H1 (cell line): ENCODE measurements at regions not wholly inside any gene's neighbourhood (a gene's known extent, or its start where the extent isn't known, plus 50 kb on each side); places are given as distances from the start of the nearest gene placed in this dataset.
A peak's percentile ranks its signal among the peaks of the same experiment; 100 is the strongest.

Source experiments
- CTCF ChIA-PET: fragments of 300-600 bp; sonication (Branson Sonifier 250); formaldehyde crosslinking; loops from one replicate; lab custom pipeline; 2021; ENCODE audit not compliant: partially characterized antibody; lab: Charles Lee
- POLR2A ChIA-PET: fragments of 300-600 bp; sonication (Branson Sonifier 250); formaldehyde crosslinking; loops from one replicate; lab custom pipeline; 2021; ENCODE audit warnings: inconsistent platforms; ENCODE audit not compliant: partially characterized antibody; lab: Charles Lee
- DNase-seq, 2 experiments: peaks; one replicate each; pipeline versions ENCODE4 v3.0.0 to v3.0.0-alpha.2; 2010 to 2022; ENCODE audit warnings: low spot score in 2 of 2, low read depth in 1 of 2, mixed read lengths in 1 of 2
- FAIRE-seq: peaks from 2 replicates; lab custom pipeline; 2011; peaks lifted over from hg19 to GRCh38; lab: Jason Lieb, UNC
- H2AFZ ChIP-seq: 2 replicates; pipeline ENCODE4 v1.8.1; 2012; ENCODE audit warnings: low read length, inconsistent platforms
- H2AK5ac ChIP-seq: 2 replicates; pipeline ENCODE4 v1.6.1; 2013; ENCODE audit warnings: low read depth, low read length
- H2BK120ac ChIP-seq: replicated peaks from 2 replicates; pipeline ENCODE3; 2013; ENCODE audit warnings: low read depth, low read length, inconsistent platforms
- H2BK12ac ChIP-seq: 2 replicates; pipeline ENCODE4 v1.6.1; 2013; ENCODE audit warnings: low read depth, low read length
- H2BK15ac ChIP-seq: 2 replicates; pipeline ENCODE4 v1.6.1; 2013; ENCODE audit warnings: low read length
- H2BK20ac ChIP-seq: 2 replicates; pipeline ENCODE4 v1.6.1; 2013; ENCODE audit warnings: low read length
- H2BK5ac ChIP-seq: 2 replicates; pipeline ENCODE4 v1.6.1; 2013; ENCODE audit warnings: low read depth, low read length
- H3K14ac ChIP-seq: 2 replicates; pipeline ENCODE4 v1.6.1; 2013; ENCODE audit warnings: inconsistent platforms; ENCODE audit not compliant: insufficient read length
- H3K18ac ChIP-seq: 2 replicates; pipeline ENCODE4 v1.6.1; 2013; ENCODE audit warnings: low read length; ENCODE audit errors: extremely low read depth
- H3K23ac ChIP-seq: 2 replicates; pipeline ENCODE4 v1.6.1; 2013; ENCODE audit warnings: inconsistent platforms; ENCODE audit not compliant: insufficient read length
- H3K23me2 ChIP-seq: 2 replicates; pipeline ENCODE4 v1.6.1; 2013; ENCODE audit warnings: low read depth, low read length
- H3K27ac ChIP-seq: 2 replicates; pipeline ENCODE4 v1.6.1; 2011; ENCODE audit warnings: low read depth, low read length, inconsistent platforms
- H3K27me3 ChIP-seq, 4 experiments: replicated peaks in 1 of 4; 1 replicate in 1 of 4; 2 replicates in 3 of 4; pipeline versions ENCODE4 v1.6.1 to v1.8.1; 2011 to 2013; ENCODE audit warnings: low read length in 3 of 4, mild to moderate bottlenecking in 3 of 4, inconsistent platforms in 2 of 4, mixed read lengths in 2 of 4, moderate library complexity in 1 of 4; ENCODE audit not compliant: control insufficient read depth in 3 of 4, insufficient read depth in 3 of 4; ENCODE audit errors: extremely low read depth in 1 of 4
- H3K36me3 ChIP-seq, 4 experiments: 2 replicates each; pipeline versions ENCODE4 v1.6.1 to v1.8.1; 2011 to 2013; ENCODE audit warnings: mild to moderate bottlenecking in 4 of 4, low read length in 3 of 4, moderate library complexity in 2 of 4, control low read depth in 1 of 4, inconsistent platforms in 1 of 4; ENCODE audit not compliant: insufficient read depth in 4 of 4, control insufficient read depth in 2 of 4
- H3K4ac ChIP-seq: replicated peaks from 2 replicates; pipeline ENCODE3; 2013; ENCODE audit warnings: low read length, low read depth, mixed read lengths, inconsistent platforms; ENCODE audit not compliant: insufficient read length
- H3K4me1 ChIP-seq, 4 experiments: replicated peaks in 1 of 4; 1 replicate in 1 of 4; 2 replicates in 3 of 4; pipeline versions ENCODE4 v1.6.1 to v1.8.1; 2011 to 2013; ENCODE audit warnings: low read length in 3 of 4, inconsistent platforms in 2 of 4, mixed read lengths in 1 of 4; ENCODE audit not compliant: insufficient read depth in 4 of 4, control insufficient read depth in 3 of 4
- H3K4me2 ChIP-seq, 2 experiments: 2 replicates each; pipeline versions ENCODE4 v1.6.1 to v1.8.1; 2011 to 2013; ENCODE audit warnings: low read depth in 2 of 2, low read length in 2 of 2, control low read depth in 1 of 2, inconsistent platforms in 1 of 2, mild to moderate bottlenecking in 1 of 2; ENCODE audit not compliant: insufficient read depth in 1 of 2
- H3K4me3 ChIP-seq, 4 experiments: fragments of 200-600, 300-600 bp in 1 of 4; sonication (generic), shearing (Covaris generic), sonication (Bioruptor Twin) in 1 of 4; 2 replicates each; pipeline versions ENCODE4 v1.5.1 to v1.8.1; 2011 to 2016; ENCODE audit warnings: low read length in 4 of 4, low read depth in 3 of 4, control low read depth in 2 of 4, inconsistent platforms in 2 of 4, mild to moderate bottlenecking in 2 of 4, mixed read lengths in 1 of 4, moderate library complexity in 1 of 4; ENCODE audit not compliant: insufficient read depth in 2 of 4; ENCODE audit errors: extremely low read depth in 1 of 4
- H3K56ac ChIP-seq: replicated peaks from 2 replicates; pipeline ENCODE3; 2013; ENCODE audit warnings: low read depth, mild to moderate bottlenecking, mixed read lengths, low read length, inconsistent platforms; ENCODE audit not compliant: insufficient read length
- H3K79me1 ChIP-seq: 2 replicates; pipeline ENCODE4 v1.6.1; 2013; ENCODE audit warnings: low read depth, low read length, control low read depth
- H3K79me2 ChIP-seq, 2 experiments: 2 replicates each; pipeline versions ENCODE4 v1.6.1 to v1.8.1; 2012 to 2013; ENCODE audit warnings: low read length in 2 of 2, mild to moderate bottlenecking in 2 of 2, inconsistent platforms in 1 of 2; ENCODE audit not compliant: insufficient read depth in 2 of 2, control insufficient read depth in 1 of 2
- H3K9ac ChIP-seq, 4 experiments: replicated peaks in 1 of 4; 1 replicate in 1 of 4; 2 replicates in 3 of 4; pipeline versions ENCODE4 v1.6.1 to v1.8.1; 2011 to 2013; ENCODE audit warnings: low read depth in 3 of 4, low read length in 3 of 4, control low read depth in 2 of 4, mild to moderate bottlenecking in 2 of 4, moderate library complexity in 2 of 4, inconsistent platforms in 1 of 4; ENCODE audit errors: extremely low read depth in 1 of 4
- H3K9me3 ChIP-seq, 2 experiments: 2 replicates each; pipeline versions ENCODE4 v1.6.1 to v1.8.1; 2012 to 2013; ENCODE audit warnings: mild to moderate bottlenecking in 2 of 2, moderate library complexity in 2 of 2, control low read depth in 1 of 2, inconsistent platforms in 1 of 2, low read depth in 1 of 2, low read length in 1 of 2, mixed read lengths in 1 of 2; ENCODE audit not compliant: insufficient read depth in 2 of 2
- H4K20me1 ChIP-seq, 2 experiments: replicated peaks in 1 of 2; 2 replicates each; pipeline versions ENCODE3 to v1.8.1; 2011 to 2013; ENCODE audit warnings: inconsistent platforms in 2 of 2, low read length in 2 of 2, mild to moderate bottlenecking in 1 of 2; ENCODE audit not compliant: insufficient read depth in 2 of 2, control insufficient read depth in 1 of 2
- H4K5ac ChIP-seq: 2 replicates; pipeline ENCODE4 v1.6.1; 2013; ENCODE audit warnings: low read length, low read depth, mixed read lengths, inconsistent platforms; ENCODE audit not compliant: insufficient read length
- H4K8ac ChIP-seq: 2 replicates; pipeline ENCODE4 v1.8.0; 2013; ENCODE audit warnings: mild to moderate bottlenecking, moderate library complexity, low read length, inconsistent platforms; ENCODE audit not compliant: insufficient read depth; ENCODE audit errors: extremely low read depth
- H4K91ac ChIP-seq: replicated peaks from 2 replicates; pipeline ENCODE3; 2013; ENCODE audit warnings: low read length, mixed read lengths, inconsistent platforms; ENCODE audit not compliant: insufficient read length
- ASH2L ChIP-seq: fragments of 200-600, 300-600 bp; sonication (generic); IDR thresholded peaks from one replicate; pipeline ENCODE4 v1.7.1; 2017; ENCODE audit warnings: low read length
- KDM1A ChIP-seq: fragments of 200-600, 300-600 bp; sonication (generic); IDR thresholded peaks from 2 replicates; pipeline ENCODE4 v1.7.1; 2016; ENCODE audit warnings: mild to moderate bottlenecking, low read length, borderline replicate concordance
- MAFK ChIP-seq: IDR thresholded peaks from 2 replicates; pipeline ENCODE4 v1.6.1; 2012; ENCODE audit warnings: low read depth, mild to moderate bottlenecking, improper control_type of control experiment, low read length
- SAP30 ChIP-seq: fragments of 300-600 bp; sonication (generic); IDR thresholded peaks from 2 replicates; pipeline ENCODE4 v1.7.1; 2012; ENCODE audit warnings: low read length, moderate library complexity, mild to moderate bottlenecking, inconsistent platforms; ENCODE audit not compliant: insufficient read depth, insufficient replicate concordance
- SIX5 ChIP-seq: IDR thresholded peaks from 2 replicates; pipeline ENCODE4 v1.6.1; 2011; ENCODE audit warnings: mild to moderate bottlenecking, low read depth, low read length
- SP4 ChIP-seq: IDR thresholded peaks from 2 replicates; pipeline ENCODE4 v1.6.1; 2012; ENCODE audit warnings: low read length, inconsistent platforms
- TCF12 ChIP-seq: IDR thresholded peaks from 2 replicates; pipeline ENCODE4 v1.6.1; 2011; ENCODE audit warnings: low read depth, mild to moderate bottlenecking, low read length

DNA sequence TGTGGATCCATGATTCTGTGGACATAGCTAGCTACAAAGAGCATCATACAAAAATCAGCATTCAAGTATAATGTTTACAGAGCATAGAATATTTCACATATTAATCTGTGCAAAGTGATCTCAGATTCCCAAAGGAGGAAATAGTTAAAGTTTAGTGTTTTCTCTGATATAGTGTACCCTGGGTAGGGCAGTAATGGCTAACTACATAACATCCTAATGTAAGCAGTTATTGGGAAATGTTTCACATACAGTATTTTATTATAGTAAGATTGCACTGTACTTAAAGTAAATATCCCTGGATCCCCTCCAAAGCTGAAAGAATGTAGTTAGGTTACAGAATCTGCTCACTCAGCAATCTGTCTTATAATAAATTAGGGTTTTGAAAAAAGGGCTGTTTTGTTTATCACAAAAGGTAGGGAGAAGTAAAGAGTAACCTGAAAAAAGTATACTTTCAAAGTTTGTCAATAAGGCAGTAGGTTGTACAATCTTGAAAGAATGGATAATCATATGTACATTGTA is 52.5 kb upstream of the SMARCA2 start:
- no peak overlapping the region for H2AFZ ChIP-seq
- no peak overlapping the region for H4K8ac ChIP-seq
- no peaks in the 10 kb centered on the region for H3K9me3 ChIP-seq
- H3K4me3 ChIP-seq = no peak overlapping the region
- no peaks in the 10 kb centered on the region for H3K79me1 ChIP-seq
- no peak overlapping the region for H4K91ac ChIP-seq
- H3K27ac ChIP-seq = no peak overlapping the region
- TF ChIP-seq MAFK = peak; percentile 22; the same call in 1 of the 2 replicates
- TF ChIP-seq SIX5 = no peak
- TF ChIP-seq ASH2L = no peak
- no peak for TF ChIP-seq TCF12
- no peak for TF ChIP-seq SP4
- no peak for TF ChIP-seq SAP30
- TF ChIP-seq KDM1A = no peak
- H3K4me2 ChIP-seq = no peak overlapping the region
- no peak overlapping the region for H2BK12ac ChIP-seq
- POLR2A ChIA-PET = no interaction called here
- H3K9ac ChIP-seq = no peak overlapping the region
- no peak overlapping the region for H4K5ac ChIP-seq
- no peak overlapping the region for H2BK15ac ChIP-seq
- H3K14ac ChIP-seq = no peak overlapping the region
- H3K23ac ChIP-seq = no peak overlapping the region
- H3K27me3 ChIP-seq = no peaks in the 10 kb centered on the region
- no peaks in the 10 kb centered on the region for H4K20me1 ChIP-seq
- no peak overlapping the region for H2BK20ac ChIP-seq
- H3K4me1 ChIP-seq = no peaks in the 10 kb centered on the region; a peak in 2 of 7 replicates
- no peak overlapping the region for H2BK5ac ChIP-seq
- no peak for DNase-seq
- H3K79me2 ChIP-seq = no peaks in the 10 kb centered on the region
- no peak overlapping the region for H3K4ac ChIP-seq
- FAIRE-seq = no peak
- no peak overlapping the region for H2AK5ac ChIP-seq
- H3K23me2 ChIP-seq = no peaks in the 10 kb centered on the region
- no peaks in the 10 kb centered on the region for H3K36me3 ChIP-seq
- CTCF ChIA-PET = interaction anchor here (1.4 kb wide), 1 partner anchor 15 kb away, joined by 4 read pairs; no protein-coding TSS in a partner anchor
- H3K56ac ChIP-seq = no peak overlapping the region
- H3K18ac ChIP-seq = no peak overlapping the region
- no peak overlapping the region for H2BK120ac ChIP-seq
